Left ventricle myocardium inferior (tissue), 1 donor: ENCODE measurements at regions not wholly inside any gene's neighbourhood (a gene's known extent, or its start where the extent isn't known, plus 50 kb on each side); places are given as distances from the start of the nearest gene placed in this dataset.
A peak's percentile ranks its signal among the peaks of the same experiment; 100 is the strongest.

Experiments
- DNase-seq: peaks from one replicate; pipeline ENCODE4 v3.0.0-alpha.2; 2020
- H3K27ac ChIP-seq: fragments of 200-600 bp; replicated peaks from 2 replicates; pipeline ENCODE4 v1.8.0; 2021
- H3K27me3 ChIP-seq: fragments of 200-600 bp; 2 replicates; pipeline ENCODE4 v1.8.0; 2021; ENCODE audit warnings: low read depth
- H3K36me3 ChIP-seq: fragments of 200-600 bp; 2 replicates; pipeline ENCODE4 v1.8.0; 2021
- H3K4me1 ChIP-seq: fragments of 200-600 bp; 2 replicates; pipeline ENCODE4 v1.8.0; 2021
- H3K4me3 ChIP-seq: fragments of 200-600 bp; 2 replicates; pipeline ENCODE4 v1.8.0; 2021; ENCODE audit warnings: mild to moderate bottlenecking, moderate library complexity
- H3K9me3 ChIP-seq: fragments of 200-600 bp; replicated peaks from 2 replicates; pipeline ENCODE4 v1.8.0; 2021
- intact Hi-C: fragments of 100-400 bp; cut with micrococcal nuclease; formaldehyde crosslinking; loops from one replicate; pipeline ENCODE4 v1.11.0; 2022
- TF ChIP-seq, protein P1 (sequence below): fragments of 200-600 bp; IDR thresholded peaks from 2 replicates; pipeline ENCODE4 v1.8.0; 2021; ENCODE audit warnings: antibody characterized with exemption, mild to moderate bottlenecking, borderline replicate concordance
- donor health status: DM: no; HTN: yes; CAD: no; lungs with severe emphysema.

DNA sequence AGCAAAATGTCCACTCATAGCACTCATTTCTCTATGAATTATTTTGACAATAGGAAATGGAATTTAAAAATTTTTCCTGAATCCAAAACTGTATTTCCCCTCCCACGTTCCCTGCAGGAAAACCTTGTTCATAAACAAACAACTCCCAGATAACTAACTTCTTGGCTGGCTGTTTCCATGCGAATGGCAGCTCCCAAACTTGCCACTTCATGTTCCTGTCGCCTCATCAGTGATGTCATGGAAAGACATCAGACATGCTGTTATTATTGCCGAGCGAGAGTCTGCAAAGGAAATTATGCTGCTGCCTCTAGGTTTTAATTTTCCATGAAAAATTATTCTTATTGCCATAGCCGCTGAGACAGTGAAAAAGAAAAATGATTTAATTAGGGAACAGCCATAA lies 117.0 kb upstream of the RIOK3 start:
- Histone ChIP-seq H3K4me1 (peaks cover 9% of the 10 kb centered on the region), H3K27ac (peak overlapping the region; percentile 44), H3K27me3 (no peaks in the 10 kb centered on the region), H3K9me3 (no peaks in the 10 kb centered on the region), H3K36me3 (no peaks in the 10 kb centered on the region), H3K4me3 (no peak overlapping the region)
- no peak for DNase-seq
- TF ChIP-seq, protein P1, sequence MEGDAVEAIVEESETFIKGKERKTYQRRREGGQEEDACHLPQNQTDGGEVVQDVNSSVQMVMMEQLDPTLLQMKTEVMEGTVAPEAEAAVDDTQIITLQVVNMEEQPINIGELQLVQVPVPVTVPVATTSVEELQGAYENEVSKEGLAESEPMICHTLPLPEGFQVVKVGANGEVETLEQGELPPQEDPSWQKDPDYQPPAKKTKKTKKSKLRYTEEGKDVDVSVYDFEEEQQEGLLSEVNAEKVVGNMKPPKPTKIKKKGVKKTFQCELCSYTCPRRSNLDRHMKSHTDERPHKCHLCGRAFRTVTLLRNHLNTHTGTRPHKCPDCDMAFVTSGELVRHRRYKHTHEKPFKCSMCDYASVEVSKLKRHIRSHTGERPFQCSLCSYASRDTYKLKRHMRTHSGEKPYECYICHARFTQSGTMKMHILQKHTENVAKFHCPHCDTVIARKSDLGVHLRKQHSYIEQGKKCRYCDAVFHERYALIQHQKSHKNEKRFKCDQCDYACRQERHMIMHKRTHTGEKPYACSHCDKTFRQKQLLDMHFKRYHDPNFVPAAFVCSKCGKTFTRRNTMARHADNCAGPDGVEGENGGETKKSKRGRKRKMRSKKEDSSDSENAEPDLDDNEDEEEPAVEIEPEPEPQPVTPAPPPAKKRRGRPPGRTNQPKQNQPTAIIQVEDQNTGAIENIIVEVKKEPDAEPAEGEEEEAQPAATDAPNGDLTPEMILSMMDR = no peak
- intact Hi-C loops = no loop called here

DNA sequence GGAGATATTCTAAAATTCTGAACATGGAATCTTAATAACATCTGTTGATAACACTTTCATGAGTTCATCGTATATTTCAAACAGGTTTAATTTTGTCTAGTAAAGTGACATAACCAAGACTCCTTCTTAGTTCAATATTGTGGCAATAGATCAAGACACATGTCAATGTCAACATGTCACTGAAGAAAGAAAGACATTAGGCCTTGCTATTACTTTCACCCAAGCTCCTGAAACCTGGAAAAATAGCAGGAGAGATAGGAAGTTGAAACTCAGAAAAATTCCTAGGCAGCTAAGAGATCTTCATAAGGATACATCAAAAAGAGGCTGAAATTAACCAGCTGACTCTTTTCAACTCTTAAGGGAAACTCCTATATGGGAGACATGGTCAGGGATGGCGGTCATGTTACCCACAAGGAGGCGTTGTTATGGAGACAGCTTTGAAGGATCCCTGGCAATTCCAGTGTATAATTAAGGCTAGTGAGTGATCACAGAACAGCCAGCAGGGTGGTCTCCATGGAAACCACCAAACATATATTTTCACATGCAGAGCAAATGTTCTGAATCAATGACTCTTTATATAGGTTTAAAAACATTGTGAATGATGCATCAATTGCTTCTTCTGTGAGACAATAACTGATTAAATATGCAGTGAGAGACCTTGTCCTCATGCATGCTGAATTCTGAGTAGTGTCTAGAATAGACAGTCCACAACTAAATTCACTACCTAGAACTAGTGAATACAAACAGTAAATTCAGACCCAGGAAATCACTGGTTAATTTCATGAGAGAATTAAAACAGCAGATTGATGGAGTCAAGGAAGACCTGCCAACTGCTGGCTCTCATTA lies 115.3 kb upstream of the RIOK3 start:
- Histone ChIP-seq H3K27ac (no peak overlapping the region), H3K27me3 (no peaks in the 10 kb centered on the region), H3K36me3 (no peaks in the 10 kb centered on the region), H3K4me3 (no peak overlapping the region), H3K4me1 (peaks cover 9% of the 10 kb centered on the region), H3K9me3 (no peaks in the 10 kb centered on the region)
- TF ChIP-seq, protein P1 = no peak
- intact Hi-C loops = no loop called here
- DNase-seq = no peak

DNA sequence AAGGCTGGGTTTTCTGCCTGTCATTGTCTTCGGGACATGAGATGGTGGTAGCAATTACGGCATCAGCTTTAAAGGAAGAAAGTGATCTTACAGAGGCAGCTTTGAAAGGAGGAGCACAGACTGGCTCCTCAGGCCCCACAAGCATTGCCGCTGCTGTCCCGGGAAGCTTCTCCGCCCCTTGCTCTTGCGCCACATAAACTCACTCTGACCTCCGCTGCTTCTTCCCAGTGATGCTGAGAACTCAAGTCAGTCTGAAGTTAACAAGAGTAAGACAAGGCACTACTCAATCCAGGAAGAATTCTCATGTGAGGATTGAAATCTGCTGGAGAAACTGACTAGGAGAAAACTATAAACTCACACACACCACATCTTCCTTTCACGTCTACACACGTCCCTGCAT lies 112.4 kb upstream of the RIOK3 start:
- Histone ChIP-seq H3K4me1 (peaks cover 8% of the 10 kb centered on the region), H3K4me3 (no peak overlapping the region), H3K36me3 (no peaks in the 10 kb centered on the region), H3K9me3 (no peaks in the 10 kb centered on the region), H3K27ac (peak overlapping the region; percentile 39), H3K27me3 (no peaks in the 10 kb centered on the region)
- TF ChIP-seq, protein P1 = no peak
- intact Hi-C loops = no loop called here
- peak; percentile 24 for DNase-seq

DNA sequence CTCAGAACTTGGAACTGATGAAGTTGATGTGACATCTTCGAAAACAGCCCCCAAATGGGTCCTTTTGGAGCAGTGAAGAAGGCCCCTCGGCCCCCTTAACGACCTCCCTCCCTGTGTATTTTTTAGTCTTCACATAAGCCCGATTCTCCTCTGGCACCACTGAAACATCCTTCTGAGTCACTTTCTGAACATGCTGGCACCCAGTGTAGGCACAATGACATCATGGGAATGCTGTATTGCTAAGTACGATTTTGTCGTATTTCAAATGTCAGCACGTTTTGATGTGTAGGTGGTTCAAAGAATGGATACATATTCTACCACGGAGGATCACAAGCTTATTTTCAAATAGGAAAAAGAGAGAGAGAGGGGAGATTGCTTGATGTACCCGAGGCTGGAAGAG lies 111.7 kb upstream of the RIOK3 start:
- no peaks in the 10 kb centered on the region for H3K27me3 ChIP-seq
- no peak for DNase-seq
- peaks cover 3% of the 10 kb centered on the region for H3K4me1 ChIP-seq
- H3K27ac ChIP-seq = peak overlapping the region; percentile 39
- intact Hi-C loops = no loop called here
- no peaks in the 10 kb centered on the region for H3K9me3 ChIP-seq
- no peak overlapping the region for H3K4me3 ChIP-seq
- no peaks in the 10 kb centered on the region for H3K36me3 ChIP-seq
- TF ChIP-seq, protein P1 = no peak

DNA sequence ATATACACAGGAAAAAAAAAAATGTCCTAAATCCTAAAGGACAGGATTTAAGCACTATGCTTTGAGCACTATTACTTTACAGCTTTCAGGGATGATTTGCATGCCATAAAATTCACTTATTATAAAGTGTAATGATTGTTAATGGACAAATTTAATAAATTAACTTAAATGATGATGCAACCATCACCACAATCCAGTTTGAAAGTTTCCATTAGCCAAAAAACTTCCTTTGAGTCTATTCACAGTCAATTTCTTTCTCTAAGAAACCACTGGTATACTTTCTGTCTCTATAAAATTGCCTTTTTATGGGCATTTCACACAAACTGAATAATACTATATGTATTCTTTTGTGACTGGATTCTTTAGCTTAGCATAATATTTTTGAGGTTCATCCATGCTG lies 111.1 kb upstream of the RIOK3 start:
- intact Hi-C loops = no loop called here
- no peaks in the 10 kb centered on the region for H3K4me1 ChIP-seq
- H3K9me3 ChIP-seq = no peaks in the 10 kb centered on the region
- no peak for DNase-seq
- no peak overlapping the region for H3K4me3 ChIP-seq
- no peaks in the 10 kb centered on the region for H3K36me3 ChIP-seq
- H3K27me3 ChIP-seq = no peaks in the 10 kb centered on the region
- TF ChIP-seq, protein P1 = no peak
- no peak overlapping the region for H3K27ac ChIP-seq
